Heart right ventricle (tissue), 16 donors: ENCODE measurements at regions not wholly inside any gene's neighbourhood (a gene's known extent, or its start where the extent isn't known, plus 50 kb on each side); places are given as distances from the start of the nearest gene placed in this dataset.

Experiments used
- ATAC-seq, 8 donors: fragments of 200-7000 bp; cut with Tn5 transposase; one replicate each; pipeline ENCODE4 v1.9.1; 2020; ENCODE audit warnings: mild to moderate bottlenecking in 8 of 8, moderate library complexity in 8 of 8, moderate number of reproducible peaks in 1 of 8
- DNase-seq, 2 donors: peaks; one replicate each; pipeline ENCODE4 v3.0.0-alpha.2; 2020
- H3K27ac ChIP-seq, 10 donors: fragments of 200-600 bp; sonication (generic) in 2 of 10; one replicate each; pipeline versions ENCODE4 v1.5.0 to v1.8.0; 2020 to 2022; ENCODE audit warnings: mild to moderate bottlenecking in 3 of 10
- H3K27me3 ChIP-seq, 7 donors: fragments of 200-600 bp; one replicate each; pipeline ENCODE4 v1.8.0; 2021 to 2022; ENCODE audit warnings: mild to moderate bottlenecking in 2 of 7
- H3K36me3 ChIP-seq, 9 donors: fragments of 200-600 bp; sonication (generic) in 1 of 9; one replicate each; pipeline versions ENCODE4 v1.5.0 to v1.8.0; 2020 to 2022; ENCODE audit warnings: mild to moderate bottlenecking in 2 of 9
- H3K4me1 ChIP-seq, 9 donors: fragments of 200-600 bp; sonication (generic) in 1 of 9; one replicate each; pipeline versions ENCODE4 v1.5.0 to v1.8.0; 2020 to 2022; ENCODE audit warnings: mild to moderate bottlenecking in 4 of 9
- H3K4me3 ChIP-seq, 10 donors: fragments of 200-600 bp; sonication (generic) in 2 of 10; one replicate each; pipeline versions ENCODE4 v1.5.0 to v1.8.0; 2020 to 2022; ENCODE audit warnings: mild to moderate bottlenecking in 7 of 10, moderate library complexity in 2 of 10
- H3K9me3 ChIP-seq, 11 donors: fragments of 200-600 bp in 10 of 11; sonication (generic) in 2 of 11; one replicate each; pipeline versions ENCODE4 v1.5.0 to v1.8.0; 2013 to 2022; ENCODE audit warnings: mild to moderate bottlenecking in 2 of 11, control low read depth in 1 of 11, moderate library complexity in 1 of 11
- CTCF ChIP-seq, 9 donors: fragments of 200-600 bp; sonication (generic) in 2 of 9; IDR thresholded peaks; one replicate each; pipeline versions ENCODE4 v1.5.0 to v1.8.0; 2021 to 2022; ENCODE audit warnings: antibody characterized with exemption in 9 of 9, mild to moderate bottlenecking in 5 of 9, moderate library complexity in 1 of 9
- WGBS, 2 donors: extraction: QIAGEN DNeasy Blood & Tissue Kit; methylation state at CpG; one replicate each; pipeline ENCODE4 v1.1.7; 2013; ENCODE audit warnings: inconsistent platforms in 1 of 2; 5-methylcytosine and 5-hydroxymethylcytosine counted together
- intact Hi-C, 10 donors: fragments of 100-400 bp; cut with DNase I; formaldehyde crosslinking; loops; one replicate each; pipeline versions ENCODE4 v1.11.1 to v1.14.2; 2022
- donor health status: Arrhythmogenic right ventricular cardiomyopathy.
- donor health status: ischemic (EF 13 %, LVEDD 7.1; RV severe dilation, severe dysfunction).
- donor health status: healthy with polysubstance abuse.
- donor health status: DM: no; HTN: yes; CAD: no.
- donor health status: DM: no; HTN: no; CAD: no.
- donor health status: ischemic (EF 25% LVEDD 6.9; RV normal size, moderate dysfunction).
- donor health status: ischemic (EF 25% LVEDD 5.7; RV mildly dilated, moderate dysfunction).
- donor health status: healthy.
- donor health status: DM: yes; HTN: yes; CAD: no.
- donor health status: Ischemic cardiomyopathy.
- donor health status: ischemic (EF 35%, LVEDD 5.7; RV mildly dilated, moderate dysfunction).
- donor health status: nonischemic (EF 11% LVEDD 7.7; RV severe dilation, severe dysfunction).
- donor health status: DM: yes; HTN: yes; CAD: no.
- donor health status: PGD.
- donor health status: ischemic (EF 29% LVEDD 5.4; RV normal size, mild dysfunction).
- donor health status: nonischemic (EF 23%, LVEDD 6.1; RV moderate dilation, normal function).

DNA sequence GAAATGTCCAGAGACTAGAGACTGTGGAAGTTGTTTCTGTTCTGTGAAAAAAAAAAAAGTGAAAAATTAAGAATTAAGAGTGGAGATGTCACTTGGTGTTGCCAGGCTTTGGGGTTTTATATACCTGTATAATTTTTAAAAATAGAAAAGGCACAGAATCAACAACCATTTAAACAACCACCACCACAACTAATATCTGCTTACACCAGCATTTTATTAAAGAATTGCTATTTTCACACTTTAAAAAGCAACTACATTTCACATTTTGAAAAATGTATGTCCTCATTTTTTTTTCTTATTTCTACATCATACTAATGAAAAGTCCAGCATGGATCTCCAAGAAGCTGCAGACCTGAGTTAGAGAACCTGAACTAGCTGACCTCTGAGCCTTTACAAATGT is 167.5 kb upstream of the DTNA start:
- H3K9me3 ChIP-seq: no peaks in the 10 kb centered on the region
- DNase-seq (no peak), ATAC-seq (no peak)
- no peaks in the 10 kb centered on the region for H3K27me3 ChIP-seq
- H3K4me3 ChIP-seq: no peak overlapping the region
- intact Hi-C loops: no loop called here
- H3K27ac ChIP-seq: no peak overlapping the region
- H3K36me3 ChIP-seq: no peaks in the 10 kb centered on the region
- TF ChIP-seq CTCF (IDR thresholded peaks at IDR 0.05): no peak
- no peaks in the 10 kb centered on the region for H3K4me1 ChIP-seq

GRCh38 chr18:34543356-34543755 is 166.7 kb upstream of the DTNA start:
- 88% methylated on average over 1 of the region's 1 CpG for WGBS, 2 donors
- intact Hi-C loops: no loop called here
- Histone ChIP-seq H3K4me3 (no peak overlapping the region), H3K9me3 (no peaks in the 10 kb centered on the region), H3K27me3 (no peaks in the 10 kb centered on the region), H3K36me3 (no peaks in the 10 kb centered on the region), H3K4me1 (peaks cover 0 to 2% (median 0%) of the 10 kb centered on the region in 9 donors), H3K27ac (no peak overlapping the region)
- ATAC-seq (no peak), DNase-seq (no peak)
- TF ChIP-seq CTCF (IDR thresholded peaks at IDR 0.05): no peak

GRCh38 chr18:34543945-34544344 is 166.2 kb upstream of the DTNA start:
- intact Hi-C loops: no loop called here
- Histone ChIP-seq H3K27ac (no peak overlapping the region), H3K4me3 (no peak overlapping the region), H3K4me1 (peaks cover 0 to 8% (median under 1%) of the 10 kb centered on the region in 9 donors), H3K36me3 (no peaks in the 10 kb centered on the region), H3K27me3 (no peaks in the 10 kb centered on the region), H3K9me3 (no peaks in the 10 kb centered on the region)
- TF ChIP-seq CTCF (IDR thresholded peaks at IDR 0.05): no peak
- DNase-seq: no peak
- 47 to 50% methylated on average over 1 of the region's 1 CpG for WGBS, 2 donors
- no peak for ATAC-seq

GRCh38 chr18:34544930-34545329 is 165.2 kb upstream of the DTNA start:
- no peaks in the 10 kb centered on the region for H3K9me3 ChIP-seq
- DNase-seq: no peak
- H3K36me3 ChIP-seq: no peaks in the 10 kb centered on the region
- WGBS, 2 donors: 46 to 48% methylated on average over 3 of the region's 3 CpGs
- ATAC-seq: no peak
- intact Hi-C loops: no loop called here
- H3K4me1 ChIP-seq: peaks cover 0 to 17% (median 9%) of the 10 kb centered on the region in 9 donors
- H3K27me3 ChIP-seq: no peaks in the 10 kb centered on the region
- no peak overlapping the region for H3K4me3 ChIP-seq
- TF ChIP-seq CTCF (IDR thresholded peaks at IDR 0.05): no peak
- H3K27ac ChIP-seq: no peak overlapping the region
